ENCODE measurements at regions not wholly inside any gene's neighbourhood (a gene's known extent, or its start where the extent isn't known, plus 50 kb on each side); places are given as distances from the start of the nearest gene placed in this dataset.

- no peak for TF ChIP-seq CHD7 (IDR thresholded peaks at IDR 0.05; ENCODE audit: insufficient replicate concordance, low read length)
These were observed 339.6 kb upstream of the LRATD1 start (continued) for GRCh38 chr2:14292964-14293363.

Measured in H1 (cell line).